NT2/D1 (cell line): ENCODE measurements at regions not wholly inside any gene's neighbourhood (a gene's known extent, or its start where the extent isn't known, plus 50 kb on each side); places are given as distances from the start of the nearest gene placed in this dataset.

ENCODE experiments used
- DNase-seq: peaks from one replicate; pipeline ENCODE4 v3.0.0-alpha.2; 2011; ENCODE audit warnings: low read depth, low spot score
- H3K27me3 ChIP-seq: 2 replicates; pipeline ENCODE4 v1.6.0; 2011; ENCODE audit warnings: mild to moderate bottlenecking; ENCODE audit not compliant: insufficient read length, insufficient read depth
- H3K36me3 ChIP-seq: 2 replicates; pipeline ENCODE4 v1.6.1; 2011; ENCODE audit warnings: mild to moderate bottlenecking, low read length, mixed read lengths; ENCODE audit not compliant: insufficient read depth, insufficient read length
- H3K4me1 ChIP-seq: 2 replicates; pipeline ENCODE4 v1.5.1; 2011; ENCODE audit not compliant: insufficient read depth, insufficient read length
- H3K4me3 ChIP-seq: 2 replicates; pipeline ENCODE4 v1.5.1; 2011; ENCODE audit warnings: low read depth; ENCODE audit not compliant: insufficient read length
- H3K9ac ChIP-seq: 2 replicates; pipeline ENCODE4 v1.6.0; 2011; ENCODE audit warnings: low read depth; ENCODE audit not compliant: insufficient read length
- H3K9me3 ChIP-seq: 2 replicates; pipeline ENCODE4 v1.5.1; 2011; ENCODE audit warnings: mild to moderate bottlenecking, low read length; ENCODE audit not compliant: insufficient read depth
- SUZ12 ChIP-seq: IDR thresholded peaks from 2 replicates; pipeline ENCODE4 v1.6.1; 2011; ENCODE audit not compliant: insufficient read length, insufficient read depth; ENCODE audit errors: extremely low read depth
- YY1 ChIP-seq: IDR thresholded peaks from 2 replicates; pipeline ENCODE4 v1.6.1; 2011; ENCODE audit not compliant: insufficient read length, insufficient read depth
- ZNF274 ChIP-seq: IDR thresholded peaks from 2 replicates; pipeline ENCODE4 v1.6.1; 2011; ENCODE audit warnings: mild to moderate bottlenecking, low read depth, low read length

- no peaks in the 10 kb centered on the region for H3K27me3 ChIP-seq
- no peaks in the 10 kb centered on the region for H3K36me3 ChIP-seq
- no peak for DNase-seq
- TF ChIP-seq SUZ12 (no peak), YY1 (no peak), ZNF274 (no peak)
- no peak overlapping the region for H3K9ac ChIP-seq
- H3K4me1 ChIP-seq: no peaks in the 10 kb centered on the region
- H3K9me3 ChIP-seq: no peaks in the 10 kb centered on the region
- H3K4me3 ChIP-seq: no peak overlapping the region
These were observed 104.5 kb upstream of the ACVR2A start for GRCh38 chr2:147740211-147740927.

DNA sequence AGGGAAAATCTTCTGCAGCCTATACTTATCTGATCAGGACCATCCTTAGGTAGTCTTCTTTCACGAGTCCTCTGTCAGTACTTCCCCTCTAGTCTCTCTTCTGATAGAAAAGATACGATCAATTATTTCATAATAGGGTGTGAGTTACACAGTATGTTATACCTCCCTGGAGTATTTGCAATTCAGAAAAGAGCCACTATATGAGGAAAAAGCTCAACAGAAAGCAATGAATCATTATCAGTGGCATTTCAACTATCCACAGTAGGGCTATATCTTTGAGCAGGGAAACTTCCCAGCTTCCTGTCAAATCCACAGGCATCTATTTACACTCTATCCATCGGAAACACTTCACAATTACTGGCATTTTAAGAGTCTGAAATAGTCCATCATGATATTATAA lies 105.3 kb upstream of the ACVR2A start:
- TF ChIP-seq YY1 (no peak), SUZ12 (no peak), ZNF274 (no peak)
- DNase-seq: no peak
- Histone ChIP-seq H3K27me3 (no peaks in the 10 kb centered on the region), H3K9ac (no peak overlapping the region), H3K36me3 (no peaks in the 10 kb centered on the region), H3K9me3 (no peaks in the 10 kb centered on the region), H3K4me1 (no peaks in the 10 kb centered on the region), H3K4me3 (no peak overlapping the region)

GRCh38 chr2:147718831-147719230 lies 126.0 kb upstream of the ACVR2A start:
- no peak for DNase-seq
- no peak overlapping the region for H3K9ac ChIP-seq
- H3K4me1 ChIP-seq: no peaks in the 10 kb centered on the region
- TF ChIP-seq SUZ12: no peak
- H3K9me3 ChIP-seq: no peaks in the 10 kb centered on the region
- H3K4me3 ChIP-seq: no peak overlapping the region
- no peaks in the 10 kb centered on the region for H3K27me3 ChIP-seq
- H3K36me3 ChIP-seq: no peaks in the 10 kb centered on the region

DNA sequence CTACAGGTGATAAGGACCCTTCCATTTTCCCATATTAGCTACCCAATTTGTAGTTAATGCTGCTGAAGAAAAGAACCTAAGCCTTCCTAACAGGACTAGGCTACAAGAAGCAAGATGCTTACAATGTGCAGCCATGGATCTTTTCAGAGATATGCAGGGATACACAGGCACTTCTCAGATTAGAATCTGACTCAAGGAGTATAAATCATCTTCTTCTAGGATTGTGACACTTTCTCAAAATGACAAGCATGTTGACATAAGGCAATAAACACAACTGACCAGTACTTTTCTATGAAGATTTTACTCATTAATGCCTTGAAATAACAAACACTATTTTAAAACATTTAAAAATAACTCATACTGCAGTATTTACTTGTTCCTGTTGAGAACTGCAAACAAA lies 127.9 kb upstream of the ACVR2A start:
- no peaks in the 10 kb centered on the region for H3K4me1 ChIP-seq
- no peaks in the 10 kb centered on the region for H3K27me3 ChIP-seq
- H3K36me3 ChIP-seq: no peaks in the 10 kb centered on the region
- TF ChIP-seq SUZ12: no peak
- TF ChIP-seq YY1: no peak
- TF ChIP-seq ZNF274: no peak
- no peaks in the 10 kb centered on the region for H3K9me3 ChIP-seq
- no peak overlapping the region for H3K4me3 ChIP-seq
- DNase-seq: no peak
- H3K9ac ChIP-seq: no peak overlapping the region

DNA sequence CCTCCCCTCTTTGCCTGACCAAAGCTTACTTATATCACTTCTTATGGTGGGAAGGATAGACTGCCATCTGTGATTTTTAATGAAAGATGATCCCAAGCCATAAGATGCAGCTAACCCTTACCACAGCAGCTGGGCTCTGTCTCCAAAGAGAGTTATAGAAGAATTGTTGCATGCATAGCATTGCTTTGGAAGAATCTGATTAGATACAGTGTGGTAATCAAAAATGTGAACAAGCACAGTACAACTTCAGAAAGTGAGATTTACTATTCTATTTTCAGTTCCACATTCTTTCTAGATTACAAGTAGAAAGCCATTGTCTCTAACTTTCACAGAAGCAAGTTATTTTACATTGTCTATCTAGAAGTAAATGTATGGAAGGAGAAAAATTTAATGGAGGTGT lies 129.0 kb upstream of the ACVR2A start:
- no peak for TF ChIP-seq SUZ12
- TF ChIP-seq ZNF274: no peak
- no peak for TF ChIP-seq YY1
- H3K36me3 ChIP-seq: no peaks in the 10 kb centered on the region
- no peak overlapping the region for H3K4me3 ChIP-seq
- DNase-seq: no peak
- no peaks in the 10 kb centered on the region for H3K27me3 ChIP-seq
- no peaks in the 10 kb centered on the region for H3K4me1 ChIP-seq
- H3K9me3 ChIP-seq: no peaks in the 10 kb centered on the region
- no peak overlapping the region for H3K9ac ChIP-seq

GRCh38 chr2:147714582-147714981 lies 130.2 kb upstream of the ACVR2A start:
- H3K4me1 ChIP-seq: no peaks in the 10 kb centered on the region
- DNase-seq: no peak
- TF ChIP-seq SUZ12 (no peak), ZNF274 (no peak), YY1 (no peak)
- H3K36me3 ChIP-seq: no peaks in the 10 kb centered on the region
- no peak overlapping the region for H3K9ac ChIP-seq
- no peaks in the 10 kb centered on the region for H3K9me3 ChIP-seq
- H3K4me3 ChIP-seq: no peak overlapping the region
- no peaks in the 10 kb centered on the region for H3K27me3 ChIP-seq

DNA sequence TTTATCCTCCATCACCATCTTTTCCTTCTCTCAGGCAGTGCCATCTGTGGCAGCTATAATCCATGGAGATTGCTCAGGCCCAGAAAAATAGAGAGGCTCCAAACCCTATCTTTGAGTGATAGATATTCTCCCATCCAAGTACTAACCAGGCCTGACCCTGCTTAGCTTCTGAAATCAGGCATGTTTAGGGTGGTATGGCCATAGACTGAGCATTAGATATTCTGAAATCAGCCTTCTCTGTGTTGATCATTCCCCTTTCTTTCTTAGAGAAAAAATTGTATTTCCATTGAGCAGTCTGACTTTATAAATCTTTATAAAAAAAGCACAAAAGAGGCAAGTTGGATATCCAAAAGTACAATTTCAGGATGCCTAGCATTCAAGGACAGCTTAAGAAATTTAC lies 131.5 kb upstream of the ACVR2A start:
- no peaks in the 10 kb centered on the region for H3K9me3 ChIP-seq
- no peak overlapping the region for H3K9ac ChIP-seq
- no peak for DNase-seq
- no peaks in the 10 kb centered on the region for H3K4me1 ChIP-seq
- no peaks in the 10 kb centered on the region for H3K27me3 ChIP-seq
- TF ChIP-seq YY1 (no peak), ZNF274 (no peak), SUZ12 (no peak)
- no peaks in the 10 kb centered on the region for H3K36me3 ChIP-seq
- H3K4me3 ChIP-seq: no peak overlapping the region
